ENCODE measurements at regions not wholly inside any gene's neighbourhood (a gene's known extent, or its start where the extent isn't known, plus 50 kb on each side); places are given as distances from the start of the nearest gene placed in this dataset. TPM values are rescaled to one million over a fixed set of nuclear protein-coding genes. Genes with fewer than 3 reads are reported as not detected.
"Not testable (repeated sequence)": the region's sequence is repeated elsewhere in the genome, so short reads cannot be mapped to it uniquely, and the experiment has no call there.

GRCh38 chr7:56222866-56223265, 106.6 kb upstream of the NUPR2 start:
- DNase-seq (ENCODE audit: low read depth) = no peak

GRCh38 chr7:56219017-56219416, 102.8 kb upstream of the NUPR2 start:
- no peak for DNase-seq (ENCODE audit: low read depth)

- DNase-seq (ENCODE audit: low read depth) = no peak
These were observed 102.3 kb upstream of the NUPR2 start for GRCh38 chr7:56218510-56218909.

GRCh38 chr7:56213574-56213973, 97.4 kb upstream of the NUPR2 start:
- no peak for DNase-seq (ENCODE audit: low read depth)

GRCh38 chr7:56206420-56206819, 90.2 kb upstream of the NUPR2 start:
- DNase-seq (ENCODE audit: low read depth) = no peak

GRCh38 chr7:56199639-56200038, 83.4 kb upstream of the NUPR2 start:
- DNase-seq (ENCODE audit: low read depth) = no peak

GRCh38 chr7:56196195-56196594, 80.0 kb upstream of the NUPR2 start:
- not testable (repeated sequence) for DNase-seq (ENCODE audit: low read depth)

GRCh38 chr7:56188823-56189346, 72.7 kb upstream of the NUPR2 start:
- no peak for DNase-seq (ENCODE audit: low read depth)

GRCh38 chr7:56188376-56188775, 72.2 kb upstream of the NUPR2 start:
- DNase-seq (ENCODE audit: low read depth) = no peak

GRCh38 chr7:56181010-56181409, 64.8 kb upstream of the NUPR2 start:
- no peak for DNase-seq (ENCODE audit: low read depth)

GRCh38 chr7:56175771-56176170, 59.6 kb upstream of the NUPR2 start:
- DNase-seq (ENCODE audit: low read depth) = no peak

- no peak for DNase-seq (ENCODE audit: low read depth)
These were observed 58.9 kb upstream of the NUPR2 start for GRCh38 chr7:56174875-56175760.

- no peak for DNase-seq (ENCODE audit: low read depth)
These were observed 58.2 kb upstream of the NUPR2 start for GRCh38 chr7:56174346-56174874.

Small RNAs in the stretch of these regions (small RNA-seq; reads per million reads assigned to genes)
- gene AC092447.9 = not detected
- not detected for gene RNU6-1052P
- not detected for gene RNU6-1335P
- not detected for gene SEPT14P24

All from HT1080 (cell line).